ENCODE measurements at regions not wholly inside any gene's neighbourhood (a gene's known extent, or its start where the extent isn't known, plus 50 kb on each side); places are given as distances from the start of the nearest gene placed in this dataset.

GRCh38 chr5:105677291-105677690 lies 1993.4 kb downstream of the EFNA5 start:
- no peak for DNase-seq (ENCODE audit: low spot score)
- H3K27ac Mint-ChIP-seq (ENCODE audit: unreplicated experiment), result no peak overlapping the region
- no peaks in the 10 kb centered on the region for H3K4me1 Mint-ChIP-seq (ENCODE audit: unreplicated experiment)
- H3K36me3 Mint-ChIP-seq (ENCODE audit: low read depth, unreplicated experiment), result no peaks in the 10 kb centered on the region
- H3K27me3 Mint-ChIP-seq (ENCODE audit: unreplicated experiment), result no peaks in the 10 kb centered on the region
- no peaks in the 10 kb centered on the region for H3K9me3 Mint-ChIP-seq (ENCODE audit: unreplicated experiment)
- H3K4me3 Mint-ChIP-seq (ENCODE audit: unreplicated experiment), result no peak overlapping the region
- TF ChIP-seq CTCF (IDR thresholded peaks at IDR 0.05; ENCODE audit: unreplicated experiment), result no peak

- Mint-ChIP-seq H3K4me3 (ENCODE audit: unreplicated experiment) (no peak overlapping the region), H3K27ac (ENCODE audit: unreplicated experiment) (no peak overlapping the region), H3K27me3 (ENCODE audit: unreplicated experiment) (no peaks in the 10 kb centered on the region), H3K9me3 (ENCODE audit: unreplicated experiment) (no peaks in the 10 kb centered on the region), H3K4me1 (ENCODE audit: unreplicated experiment) (no peaks in the 10 kb centered on the region), H3K36me3 (ENCODE audit: low read depth, unreplicated experiment) (no peaks in the 10 kb centered on the region)
- DNase-seq (ENCODE audit: low spot score), result no peak
- TF ChIP-seq CTCF (IDR thresholded peaks at IDR 0.05; ENCODE audit: unreplicated experiment), result no peak
These were observed 2000.1 kb downstream of the EFNA5 start for GRCh38 chr5:105670596-105670995.

- DNase-seq (ENCODE audit: low spot score), result no peak
- Mint-ChIP-seq H3K27ac (ENCODE audit: unreplicated experiment) (no peak overlapping the region), H3K36me3 (ENCODE audit: low read depth, unreplicated experiment) (no peaks in the 10 kb centered on the region), H3K4me3 (ENCODE audit: unreplicated experiment) (no peak overlapping the region), H3K27me3 (ENCODE audit: unreplicated experiment) (no peaks in the 10 kb centered on the region), H3K9me3 (ENCODE audit: unreplicated experiment) (no peaks in the 10 kb centered on the region), H3K4me1 (ENCODE audit: unreplicated experiment) (no peaks in the 10 kb centered on the region)
- TF ChIP-seq CTCF (IDR thresholded peaks at IDR 0.05; ENCODE audit: unreplicated experiment), result no peak
These were observed 2007.1 kb downstream of the EFNA5 start for GRCh38 chr5:105663671-105664070.

GRCh38 chr5:105659396-105659795 lies 2011.3 kb downstream of the EFNA5 start:
- TF ChIP-seq CTCF (IDR thresholded peaks at IDR 0.05; ENCODE audit: unreplicated experiment), result no peak
- Mint-ChIP-seq H3K4me1 (ENCODE audit: unreplicated experiment) (no peaks in the 10 kb centered on the region), H3K27me3 (ENCODE audit: unreplicated experiment) (no peaks in the 10 kb centered on the region), H3K36me3 (ENCODE audit: low read depth, unreplicated experiment) (no peaks in the 10 kb centered on the region), H3K4me3 (ENCODE audit: unreplicated experiment) (no peak overlapping the region), H3K27ac (ENCODE audit: unreplicated experiment) (no peak overlapping the region), H3K9me3 (ENCODE audit: unreplicated experiment) (no peaks in the 10 kb centered on the region)
- DNase-seq (ENCODE audit: low spot score), result no peak

- Mint-ChIP-seq H3K27me3 (ENCODE audit: unreplicated experiment) (no peaks in the 10 kb centered on the region), H3K9me3 (ENCODE audit: unreplicated experiment) (no peaks in the 10 kb centered on the region), H3K4me3 (ENCODE audit: unreplicated experiment) (no peak overlapping the region), H3K27ac (ENCODE audit: unreplicated experiment) (no peak overlapping the region), H3K4me1 (ENCODE audit: unreplicated experiment) (no peaks in the 10 kb centered on the region), H3K36me3 (ENCODE audit: low read depth, unreplicated experiment) (no peaks in the 10 kb centered on the region)
- no peak for DNase-seq (ENCODE audit: low spot score)
- TF ChIP-seq CTCF (IDR thresholded peaks at IDR 0.05; ENCODE audit: unreplicated experiment), result no peak
These were observed 2030.4 kb downstream of the EFNA5 start for GRCh38 chr5:105640328-105640727.

All from endothelial cell (in vitro differentiated cells).